B cell (primary cell): ENCODE measurements at regions not wholly inside any gene's neighbourhood (a gene's known extent, or its start where the extent isn't known, plus 50 kb on each side); places are given as distances from the start of the nearest gene placed in this dataset.

Source experiments
- ATAC-seq: fragments of 200-7000 bp; cut with Tn5 transposase; one replicate; pipeline ENCODE4 v1.10.0; 2021; ENCODE audit warnings: low read depth, mild to moderate bottlenecking, moderate number of reproducible peaks, moderate library complexity
- CTCF ChIA-PET: fragments of 350-600 bp; sonication (Branson Sonifier 250); formaldehyde crosslinking; loops from one replicate; lab custom pipeline; 2021; ENCODE audit warnings: antibody characterized with exemption, inconsistent platforms; lab: Charles Lee
- POLR2A ChIA-PET: fragments of 350-600 bp; sonication (Branson Sonifier 250); formaldehyde crosslinking; loops from one replicate; lab custom pipeline; 2021; ENCODE audit warnings: antibody characterized with exemption; lab: Charles Lee
- DNase-seq: peaks from one replicate; pipeline ENCODE4 v3.0.0; 2013
- H2AFZ ChIP-seq: 2 replicates; pipeline ENCODE4 v1.6.1; 2012; ENCODE audit warnings: mild to moderate bottlenecking, low read depth, low read length; ENCODE audit not compliant: insufficient read depth, poor library complexity, severe bottlenecking
- H3K27ac ChIP-seq, 2 donors: 1 replicate in 1 of 2; 2 replicates in 1 of 2; pipeline ENCODE4 v1.5.1; 2012 to 2013; ENCODE audit warnings: low read length in 2 of 2, mild to moderate bottlenecking in 2 of 2, moderate library complexity in 1 of 2
- H3K27me3 ChIP-seq, 4 experiments: fragments of 200-600 bp in 1 of 4; sonication (generic) in 1 of 4; replicated peaks in 1 of 4; 1 replicate in 2 of 4; 2 replicates in 2 of 4; pipeline versions ENCODE4 v1.6.1 to v1.7.0; 2013 to 2016; ENCODE audit warnings: low read length in 3 of 4, mild to moderate bottlenecking in 2 of 4, mixed read lengths in 1 of 4, moderate library complexity in 1 of 4; ENCODE audit not compliant: insufficient read depth in 4 of 4, control insufficient read depth in 3 of 4; ENCODE audit errors: control extremely low read depth in 1 of 4
- H3K36me3 ChIP-seq, 2 experiments: replicated peaks in 1 of 2; 1 replicate in 1 of 2; 2 replicates in 1 of 2; pipeline versions ENCODE4 v1.6.1 to v1.7.1; 2013; ENCODE audit warnings: low read length in 1 of 2; ENCODE audit not compliant: insufficient read depth in 2 of 2, control insufficient read depth in 1 of 2; ENCODE audit errors: control extremely low read depth in 1 of 2, extremely low read depth in 1 of 2
- H3K4me1 ChIP-seq, 2 donors: fragments of 200-600 bp in 1 of 2; sonication (generic) in 1 of 2; 1 replicate in 1 of 2; 2 replicates in 1 of 2; pipeline versions ENCODE4 v1.5.1 to v1.6.1; 2013 to 2017; ENCODE audit warnings: low read length in 2 of 2; ENCODE audit not compliant: control insufficient read depth in 2 of 2, insufficient read depth in 2 of 2
- H3K4me2 ChIP-seq: replicated peaks from 2 replicates; pipeline ENCODE3; 2012; ENCODE audit warnings: mild to moderate bottlenecking, low read depth, low read length; ENCODE audit not compliant: poor library complexity, severe bottlenecking
- H3K4me3 ChIP-seq, 5 experiments: fragments of 200-600 bp in 1 of 5; sonication (generic) in 1 of 5; 1 replicate in 3 of 5; 2 replicates in 2 of 5; pipeline versions ENCODE4 v1.5.1 to v1.7.0; 2011 to 2016; ENCODE audit warnings: low read length in 4 of 5, mild to moderate bottlenecking in 4 of 5, low read depth in 2 of 5, control low read depth in 1 of 5, moderate library complexity in 1 of 5; ENCODE audit not compliant: insufficient read depth in 1 of 5; ENCODE audit errors: control extremely low read depth in 1 of 5, extremely low read depth in 1 of 5
- H3K79me2 ChIP-seq: fragments of 200-600 bp; sonication (generic); one replicate; pipeline ENCODE4 v1.6.0; 2016; ENCODE audit warnings: low read length; ENCODE audit not compliant: control insufficient read depth, insufficient read depth
- H3K9ac ChIP-seq: fragments of 200-600 bp; sonication (generic); 2 replicates; pipeline ENCODE4 v1.6.1; 2017; ENCODE audit warnings: mild to moderate bottlenecking, low read length, moderate library complexity
- H3K9me3 ChIP-seq, 3 donors: one replicate each; pipeline versions ENCODE4 v1.6.1 to v1.7.1; 2013; ENCODE audit warnings: low read length in 2 of 3; ENCODE audit not compliant: control insufficient read depth in 2 of 3, insufficient read depth in 1 of 3; ENCODE audit errors: control extremely low read depth in 1 of 3
- H4K20me1 ChIP-seq: 2 replicates; pipeline ENCODE4 v1.6.0; 2012; ENCODE audit warnings: mild to moderate bottlenecking, low read length; ENCODE audit not compliant: insufficient read depth, control insufficient read depth, poor library complexity, severe bottlenecking
- H3K27ac Mint-ChIP-seq: one replicate; pipeline ENCODE4 v1.8.0; 2021; ENCODE audit warnings: mixed read lengths
- H3K27me3 Mint-ChIP-seq: one replicate; pipeline ENCODE4 v1.8.0; 2021; ENCODE audit warnings: mixed read lengths
- H3K4me1 Mint-ChIP-seq: one replicate; pipeline ENCODE4 v1.8.0; 2021; ENCODE audit warnings: mixed read lengths
- H3K4me3 Mint-ChIP-seq: one replicate; pipeline ENCODE4 v1.8.0; 2021; ENCODE audit warnings: mixed read lengths
- H3K9me3 Mint-ChIP-seq: one replicate; pipeline ENCODE4 v1.8.0; 2022; ENCODE audit warnings: mixed read lengths; ENCODE audit not compliant: insufficient read depth
- EZH2 ChIP-seq: IDR thresholded peaks from 2 replicates; pipeline ENCODE4 v1.6.1; 2012; ENCODE audit warnings: borderline replicate concordance, low read depth, mild to moderate bottlenecking, moderate library complexity, low read length; ENCODE audit not compliant: insufficient read depth, poor library complexity, severe bottlenecking
- WGBS: methylation state at CpG from one replicate; pipeline ENCODE4 v1.1.5; 2013; ENCODE audit warnings: missing lambda C conversion rate; ENCODE audit not compliant: insufficient coverage; 5-methylcytosine and 5-hydroxymethylcytosine counted together
- intact Hi-C: fragments of 100-400 bp; cut with micrococcal nuclease; formaldehyde crosslinking; loops from one replicate; pipeline ENCODE4 v1.10.0; 2022
- TF ChIP-seq, protein P1 (sequence below): fragments of 200-600 bp; IDR thresholded peaks from one replicate; pipeline ENCODE4 v1.8.0; 2022; ENCODE audit warnings: antibody characterized with exemption, mild to moderate bottlenecking

DNA sequence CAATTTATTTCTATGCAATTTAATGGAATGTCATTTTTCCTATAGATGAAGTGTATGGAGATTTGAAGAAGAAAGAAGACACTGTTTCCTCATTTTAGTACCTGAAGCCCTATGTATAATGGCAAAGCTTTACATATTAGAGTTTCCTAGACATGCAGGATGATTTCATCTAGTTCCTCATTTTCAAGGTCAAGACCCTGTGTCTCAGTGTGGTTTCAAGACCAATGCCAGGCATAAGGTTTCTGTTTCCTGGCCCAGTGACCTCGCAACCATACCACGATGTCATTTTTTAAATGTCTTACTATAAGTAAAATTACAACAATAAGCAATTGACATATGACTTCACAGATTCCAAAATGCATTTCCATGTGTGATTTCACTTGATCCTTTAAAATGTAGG, 336.5 kb upstream of the PRKCQ start:
- POLR2A ChIA-PET: no interaction called here
- CTCF ChIA-PET: interaction anchor here (0.5 to 4.6 kb wide), 10 partner anchors 11 to 568 kb away, joined by 3 to 37 read pairs (median 4); partner anchors contain the start of gene SFMBT2
- Histone ChIP-seq H2AFZ (no peak overlapping the region), H3K27ac (no peak overlapping the region), H3K4me3 (no peak overlapping the region), H3K36me3 (no peaks in the 10 kb centered on the region), H3K79me2 (no peaks in the 10 kb centered on the region), H3K9me3 (no peaks in the 10 kb centered on the region), H4K20me1 (no peaks in the 10 kb centered on the region), H3K4me1 (peaks cover 8 to 27% of the 10 kb centered on the region in 2 donors), H3K9ac (no peak overlapping the region), H3K4me2 (peak overlapping the region; percentile 26), H3K27me3 (peaks cover 0 to 4% (median 0%) of the 10 kb centered on the region in 4 experiments)
- ATAC-seq: peak; percentile 65
- peak; percentile 60 for DNase-seq
- H3K27ac Mint-ChIP-seq: no peak overlapping the region
- TF ChIP-seq, protein P1, sequence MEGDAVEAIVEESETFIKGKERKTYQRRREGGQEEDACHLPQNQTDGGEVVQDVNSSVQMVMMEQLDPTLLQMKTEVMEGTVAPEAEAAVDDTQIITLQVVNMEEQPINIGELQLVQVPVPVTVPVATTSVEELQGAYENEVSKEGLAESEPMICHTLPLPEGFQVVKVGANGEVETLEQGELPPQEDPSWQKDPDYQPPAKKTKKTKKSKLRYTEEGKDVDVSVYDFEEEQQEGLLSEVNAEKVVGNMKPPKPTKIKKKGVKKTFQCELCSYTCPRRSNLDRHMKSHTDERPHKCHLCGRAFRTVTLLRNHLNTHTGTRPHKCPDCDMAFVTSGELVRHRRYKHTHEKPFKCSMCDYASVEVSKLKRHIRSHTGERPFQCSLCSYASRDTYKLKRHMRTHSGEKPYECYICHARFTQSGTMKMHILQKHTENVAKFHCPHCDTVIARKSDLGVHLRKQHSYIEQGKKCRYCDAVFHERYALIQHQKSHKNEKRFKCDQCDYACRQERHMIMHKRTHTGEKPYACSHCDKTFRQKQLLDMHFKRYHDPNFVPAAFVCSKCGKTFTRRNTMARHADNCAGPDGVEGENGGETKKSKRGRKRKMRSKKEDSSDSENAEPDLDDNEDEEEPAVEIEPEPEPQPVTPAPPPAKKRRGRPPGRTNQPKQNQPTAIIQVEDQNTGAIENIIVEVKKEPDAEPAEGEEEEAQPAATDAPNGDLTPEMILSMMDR: no peak
- TF ChIP-seq EZH2: no peak
- no peaks in the 10 kb centered on the region for H3K9me3 Mint-ChIP-seq
- WGBS: no CpG with 5 or more reads among the region's 2 CpGs
- peaks cover 21% of the 10 kb centered on the region for H3K4me1 Mint-ChIP-seq
- H3K27me3 Mint-ChIP-seq: no peaks in the 10 kb centered on the region
- no peak overlapping the region for H3K4me3 Mint-ChIP-seq
- intact Hi-C loops: loop anchor here (5.0 kb wide), 1 partner anchor 56 kb away; no protein-coding TSS in a partner anchor

DNA sequence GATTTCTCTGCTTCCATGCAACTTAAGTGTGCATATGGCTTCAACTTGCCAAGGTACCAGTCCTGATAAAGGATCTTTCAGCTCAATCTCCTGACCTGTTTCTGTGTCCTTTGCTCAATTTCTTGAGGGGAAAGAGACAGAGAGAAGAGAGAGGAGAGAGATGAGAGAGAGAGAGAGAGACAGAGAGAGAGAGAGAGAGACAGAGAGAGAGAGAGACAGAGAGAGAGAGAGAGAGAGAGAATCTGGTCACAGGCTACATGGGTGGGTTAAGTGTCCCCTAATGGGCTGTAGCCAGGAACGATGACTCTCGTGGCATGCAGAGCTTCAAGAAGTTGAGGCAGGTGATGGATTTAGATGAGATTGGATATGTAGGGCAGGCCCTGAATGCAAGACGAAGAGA, 335.2 kb upstream of the PRKCQ start:
- Histone ChIP-seq H3K4me1 (peaks cover 8 to 25% of the 10 kb centered on the region in 2 donors), H3K9me3 (no peaks in the 10 kb centered on the region), H3K79me2 (no peaks in the 10 kb centered on the region), H3K9ac (no peak overlapping the region), H3K4me3 (no peak overlapping the region), H3K27ac (no peak overlapping the region), H4K20me1 (no peaks in the 10 kb centered on the region), H2AFZ (no peak overlapping the region), H3K27me3 (peaks cover 0 to 4% (median 0%) of the 10 kb centered on the region in 4 experiments), H3K36me3 (no peaks in the 10 kb centered on the region), H3K4me2 (no peak overlapping the region)
- no peak overlapping the region for H3K27ac Mint-ChIP-seq
- peaks cover 18% of the 10 kb centered on the region for H3K4me1 Mint-ChIP-seq
- ChIA-PET POLR2A (no interaction called here), CTCF (interaction anchor here (0.6 to 3.9 kb wide), 4 partner anchors 12 to 502 kb away, joined by 3 to 21 read pairs (median 8); no protein-coding TSS in a partner anchor)
- DNase-seq: no peak
- H3K9me3 Mint-ChIP-seq: no peaks in the 10 kb centered on the region
- intact Hi-C loops: loop anchor here (5.0 kb wide), 1 partner anchor 57 kb away; no protein-coding TSS in a partner anchor
- 97% methylated on average over 3 of the region's 3 CpGs for WGBS
- no peak for ATAC-seq
- no peaks in the 10 kb centered on the region for H3K27me3 Mint-ChIP-seq
- no peak overlapping the region for H3K4me3 Mint-ChIP-seq
- TF ChIP-seq, protein P1: no peak
- TF ChIP-seq EZH2: no peak
